Large intestine (tissue), 3 donors: ENCODE measurements at regions not wholly inside any gene's neighbourhood (a gene's known extent, or its start where the extent isn't known, plus 50 kb on each side); places are given as distances from the start of the nearest gene placed in this dataset.
A peak's percentile ranks its signal among the peaks of the same experiment; 100 is the strongest.

Source experiments
- DNase-seq, 2 donors: peaks; one replicate each; pipeline versions ENCODE4 v3.0.0 to v3.0.0-alpha.2; 2013
- H3K27ac ChIP-seq: one replicate; pipeline ENCODE4 v1.5.1; 2013; ENCODE audit warnings: low read length
- H3K27me3 ChIP-seq: 2 replicates; pipeline ENCODE4 v1.6.1; 2013; ENCODE audit warnings: low read length; ENCODE audit not compliant: control insufficient read depth, insufficient read depth
- H3K36me3 ChIP-seq: 2 replicates; pipeline ENCODE4 v1.6.1; 2013; ENCODE audit warnings: low read length; ENCODE audit not compliant: control insufficient read depth, insufficient read depth
- H3K4me1 ChIP-seq: one replicate; pipeline ENCODE4 v1.6.1; 2013; ENCODE audit warnings: low read length; ENCODE audit not compliant: control insufficient read depth, insufficient read depth
- H3K4me3 ChIP-seq: one replicate; pipeline ENCODE4 v1.5.1; 2013; ENCODE audit warnings: low read length
- H3K9me3 ChIP-seq: one replicate; pipeline ENCODE4 v1.6.1; 2013; ENCODE audit warnings: mild to moderate bottlenecking, low read depth, low read length, moderate library complexity; ENCODE audit not compliant: control insufficient read depth
- WGBS: methylation state at CpG from one replicate; pipeline ENCODE4 v1.1.5; 2013; ENCODE audit warnings: low lambda C conversion rate; ENCODE audit not compliant: insufficient coverage; 5-methylcytosine and 5-hydroxymethylcytosine counted together

DNA sequence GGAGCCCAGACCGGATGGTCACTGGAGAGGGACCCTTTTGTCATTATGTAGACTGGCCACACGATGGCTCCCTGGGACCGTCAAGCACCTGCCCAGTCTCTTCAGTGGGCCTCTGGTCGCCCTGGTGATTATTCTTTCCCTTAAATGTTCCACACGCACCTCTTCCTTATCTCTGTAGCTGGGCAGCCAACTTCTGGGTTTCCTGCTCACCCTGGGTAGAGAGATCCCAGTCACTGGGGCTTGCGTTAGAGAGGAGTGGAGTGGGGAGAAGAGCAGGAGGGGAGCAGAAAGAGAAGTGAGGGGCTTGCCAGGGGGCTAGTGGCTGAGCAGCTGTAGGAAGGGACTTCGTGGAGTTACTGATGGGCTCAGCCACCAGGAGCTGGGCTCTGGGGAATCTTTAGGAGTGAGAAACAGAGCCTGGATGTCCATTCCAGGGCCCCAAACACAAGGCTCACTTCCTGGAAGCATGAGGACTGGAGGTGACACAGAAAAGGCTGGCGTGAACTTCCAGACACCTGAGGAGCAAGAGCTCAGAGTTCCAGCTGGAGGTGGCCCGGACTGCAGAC, 150.1 kb downstream of the DHX35 start:
- H3K27ac ChIP-seq, result no peak overlapping the region
- no peaks in the 10 kb centered on the region for H3K4me1 ChIP-seq
- H3K4me3 ChIP-seq, result no peak overlapping the region
- 0% methylated on average over 2 of the region's 9 CpGs for WGBS
- no peaks in the 10 kb centered on the region for H3K9me3 ChIP-seq
- DNase-seq, result peak; percentile 7 to 14
- H3K27me3 ChIP-seq, result peaks cover 30% of the 10 kb centered on the region
- no peaks in the 10 kb centered on the region for H3K36me3 ChIP-seq

DNA sequence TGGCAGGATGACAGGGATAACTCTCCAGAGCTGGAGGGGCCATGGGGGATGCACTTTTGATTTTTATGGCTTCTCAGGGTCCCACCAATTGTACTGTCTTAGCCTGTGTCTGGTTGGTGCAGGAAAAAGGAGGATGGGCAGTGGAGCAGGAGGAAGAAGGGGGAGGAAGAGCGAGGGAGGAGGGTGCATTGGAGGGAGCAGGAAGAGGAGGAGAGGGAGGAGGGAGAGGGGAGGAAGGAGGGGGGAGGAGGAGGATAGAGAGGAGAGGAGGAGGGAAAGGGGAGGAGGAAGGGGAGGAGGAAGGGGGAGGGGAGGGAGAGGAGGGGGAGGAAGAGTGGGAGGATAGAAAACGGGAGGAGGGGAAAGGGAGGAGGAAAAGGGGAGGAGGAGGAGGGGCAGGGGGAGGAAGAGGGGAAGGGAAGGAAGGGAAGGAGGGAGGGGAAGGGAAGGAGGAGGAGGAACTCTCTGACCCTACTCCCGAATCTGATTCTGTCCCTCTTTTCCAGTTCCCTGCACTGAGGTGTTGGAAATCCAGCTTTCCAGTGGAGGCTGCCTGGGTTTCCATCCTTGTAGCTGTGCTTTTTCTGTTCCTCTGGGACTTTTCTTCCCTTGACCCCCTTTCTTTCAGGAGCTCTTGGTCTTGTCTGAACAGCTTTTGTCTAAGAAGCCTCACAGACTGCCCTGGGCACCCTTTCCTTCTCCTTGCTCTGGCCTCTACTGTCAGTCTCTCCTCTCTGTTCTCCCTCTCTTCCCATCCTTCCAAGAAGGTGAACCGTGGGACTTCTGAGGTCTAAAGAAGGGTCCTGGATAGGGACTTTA, 149.4 kb downstream of the DHX35 start:
- H3K27ac ChIP-seq, result no peak overlapping the region
- no peak overlapping the region for H3K4me3 ChIP-seq
- H3K4me1 ChIP-seq, result no peaks in the 10 kb centered on the region
- DNase-seq, result peak in 1 of 2 donors; percentile 1
- no peaks in the 10 kb centered on the region for H3K36me3 ChIP-seq
- H3K27me3 ChIP-seq, result peaks cover 34% of the 10 kb centered on the region
- 25% methylated on average over 1 of the region's 4 CpGs for WGBS
- H3K9me3 ChIP-seq, result no peaks in the 10 kb centered on the region

DNA sequence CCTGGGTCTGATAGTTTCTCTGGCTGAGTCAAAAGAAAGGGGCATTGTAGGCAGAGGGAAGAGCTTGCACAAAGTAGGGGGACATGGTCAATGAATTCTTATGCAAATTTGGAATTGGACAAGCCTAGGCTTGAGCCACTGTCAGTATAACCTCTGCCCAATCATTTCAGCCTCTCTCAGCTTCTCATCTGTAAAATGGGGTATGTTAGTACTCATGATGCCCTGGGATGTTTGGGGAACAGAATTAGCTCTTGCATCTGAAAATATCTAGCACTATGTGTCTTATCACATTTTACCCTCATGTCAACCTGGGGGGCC, 148.6 kb downstream of the DHX35 start:
- DNase-seq, result no peak
- no peaks in the 10 kb centered on the region for H3K9me3 ChIP-seq
- no peak overlapping the region for H3K4me3 ChIP-seq
- peaks cover 34% of the 10 kb centered on the region for H3K27me3 ChIP-seq
- no peak overlapping the region for H3K27ac ChIP-seq
- H3K36me3 ChIP-seq, result no peaks in the 10 kb centered on the region
- no peaks in the 10 kb centered on the region for H3K4me1 ChIP-seq

DNA sequence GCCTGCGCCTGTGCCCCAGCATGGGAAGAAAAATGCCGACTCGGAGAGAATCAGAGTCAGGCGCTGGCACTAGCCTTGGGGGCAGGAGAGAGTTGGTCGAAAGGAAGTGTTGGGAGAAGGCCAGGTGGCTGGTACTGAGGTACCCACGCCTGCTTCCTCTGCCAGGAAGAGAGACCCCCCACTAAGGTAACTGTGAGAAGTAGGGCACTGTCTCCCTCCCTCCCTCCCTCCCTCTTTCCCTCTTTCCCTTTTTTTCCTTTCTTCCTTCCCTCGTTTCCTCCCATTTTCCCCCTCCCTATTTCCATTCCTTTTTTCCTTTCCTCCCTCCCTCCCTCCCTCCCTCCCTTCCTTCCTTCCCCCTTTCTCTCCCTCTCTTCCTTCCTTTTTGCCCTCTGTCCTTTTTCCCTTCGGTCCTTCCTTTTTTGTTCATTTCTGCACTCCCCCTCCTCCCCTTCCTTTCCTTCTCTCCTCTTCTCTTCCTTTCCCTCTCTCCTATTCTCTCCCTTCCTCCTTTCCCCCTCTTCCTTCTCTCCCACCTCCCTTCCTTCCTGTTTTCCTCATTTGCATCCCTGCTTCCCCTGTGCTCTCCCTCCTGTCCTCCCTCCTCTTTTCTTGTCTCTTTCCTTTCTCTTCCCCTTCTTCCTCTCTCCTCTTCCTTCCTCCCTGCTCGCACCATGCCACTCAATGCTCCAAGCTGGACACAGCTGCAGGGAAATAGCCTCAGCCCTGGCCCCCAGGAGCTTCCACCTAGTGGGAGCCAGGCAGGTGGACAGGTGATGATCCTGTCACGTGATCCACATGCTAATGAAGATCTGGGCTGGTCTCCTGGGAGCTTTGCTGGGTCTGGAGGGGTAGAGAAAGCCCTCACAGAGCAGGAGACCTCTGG, 148.0 kb downstream of the DHX35 start:
- no peaks in the 10 kb centered on the region for H3K9me3 ChIP-seq
- no peaks in the 10 kb centered on the region for H3K36me3 ChIP-seq
- no peak overlapping the region for H3K4me3 ChIP-seq
- H3K27me3 ChIP-seq, result peaks cover 34% of the 10 kb centered on the region
- DNase-seq, result no peak
- no peak overlapping the region for H3K27ac ChIP-seq
- WGBS, result 93% methylated on average over 2 of the region's 10 CpGs
- no peaks in the 10 kb centered on the region for H3K4me1 ChIP-seq

DNA sequence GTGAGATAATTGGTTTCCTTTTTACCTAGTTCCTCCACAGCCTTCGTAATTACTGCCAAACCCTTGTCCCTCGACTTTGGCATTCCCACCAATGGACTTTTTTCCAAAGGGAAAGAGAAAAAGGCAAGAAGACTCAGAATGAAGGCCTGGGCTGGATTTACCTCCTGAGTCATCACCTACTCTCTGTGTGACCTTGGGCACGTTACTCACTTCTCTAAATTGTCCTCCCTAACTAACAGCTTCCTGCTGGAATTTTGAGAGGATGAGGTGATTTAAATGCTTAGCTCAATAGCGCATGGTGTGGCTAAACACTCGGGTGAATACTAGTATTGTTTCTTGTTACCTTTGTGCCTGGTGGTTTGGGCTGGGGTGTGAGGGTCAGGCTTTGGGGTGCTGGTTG, 146.6 kb downstream of the DHX35 start:
- H3K9me3 ChIP-seq, result no peaks in the 10 kb centered on the region
- H3K27me3 ChIP-seq, result peaks cover 34% of the 10 kb centered on the region
- H3K4me3 ChIP-seq, result no peak overlapping the region
- 76% methylated on average over 2 of the region's 5 CpGs for WGBS
- DNase-seq, result no peak
- H3K36me3 ChIP-seq, result no peaks in the 10 kb centered on the region
- no peaks in the 10 kb centered on the region for H3K4me1 ChIP-seq
- H3K27ac ChIP-seq, result no peak overlapping the region

DNA sequence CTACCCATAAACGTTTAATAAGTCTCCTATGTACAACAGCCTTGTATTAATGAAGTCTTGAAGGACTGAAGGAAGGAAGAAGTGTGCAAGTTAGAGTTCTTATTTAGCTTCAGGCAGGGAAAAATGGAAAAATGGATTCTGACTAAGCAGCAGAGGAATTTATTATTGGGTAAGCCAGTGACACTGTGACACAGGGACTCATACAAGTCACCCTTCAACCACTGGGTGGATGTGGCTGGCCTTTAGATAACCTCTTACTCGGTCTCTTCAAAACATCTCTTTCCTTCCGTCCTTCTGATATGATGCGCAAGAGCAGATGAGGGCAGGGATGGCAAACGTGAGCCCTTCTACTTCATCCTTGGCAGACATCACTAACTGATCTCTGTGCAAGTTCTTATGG, 145.6 kb downstream of the DHX35 start:
- no peak for DNase-seq
- no peaks in the 10 kb centered on the region for H3K36me3 ChIP-seq
- no peak overlapping the region for H3K4me3 ChIP-seq
- H3K4me1 ChIP-seq, result no peaks in the 10 kb centered on the region
- no peaks in the 10 kb centered on the region for H3K9me3 ChIP-seq
- H3K27me3 ChIP-seq, result peaks cover 34% of the 10 kb centered on the region
- no peak overlapping the region for H3K27ac ChIP-seq
- 86% methylated on average over 1 of the region's 5 CpGs for whole genome bisulfite sequencing

DNA sequence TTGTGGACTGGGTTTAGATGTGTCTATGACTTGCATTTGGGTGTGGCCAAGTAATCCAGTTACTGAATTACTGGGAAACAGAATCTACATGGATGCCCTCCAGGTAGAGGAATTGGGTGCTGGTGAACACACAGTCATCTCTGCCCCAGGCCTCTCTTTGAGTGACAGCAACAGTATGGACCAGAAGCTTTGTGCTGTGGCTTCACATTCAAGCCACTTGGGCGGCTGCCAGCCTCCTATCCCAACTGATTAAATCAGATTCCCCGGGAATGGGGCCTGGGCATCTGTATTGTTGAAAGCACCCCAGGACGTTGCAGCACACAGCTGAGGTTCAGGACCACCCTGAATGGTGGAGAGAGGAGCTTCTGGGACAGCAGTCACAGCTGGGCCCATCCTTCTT, 144.6 kb downstream of the DHX35 start:
- DNase-seq, result no peak
- H3K27ac ChIP-seq, result no peak overlapping the region
- no peaks in the 10 kb centered on the region for H3K36me3 ChIP-seq
- no CpG with 5 or more reads among the region's 3 CpGs for WGBS
- no peaks in the 10 kb centered on the region for H3K4me1 ChIP-seq
- peaks cover 30% of the 10 kb centered on the region for H3K27me3 ChIP-seq
- H3K4me3 ChIP-seq, result no peak overlapping the region
- H3K9me3 ChIP-seq, result no peaks in the 10 kb centered on the region

DNA sequence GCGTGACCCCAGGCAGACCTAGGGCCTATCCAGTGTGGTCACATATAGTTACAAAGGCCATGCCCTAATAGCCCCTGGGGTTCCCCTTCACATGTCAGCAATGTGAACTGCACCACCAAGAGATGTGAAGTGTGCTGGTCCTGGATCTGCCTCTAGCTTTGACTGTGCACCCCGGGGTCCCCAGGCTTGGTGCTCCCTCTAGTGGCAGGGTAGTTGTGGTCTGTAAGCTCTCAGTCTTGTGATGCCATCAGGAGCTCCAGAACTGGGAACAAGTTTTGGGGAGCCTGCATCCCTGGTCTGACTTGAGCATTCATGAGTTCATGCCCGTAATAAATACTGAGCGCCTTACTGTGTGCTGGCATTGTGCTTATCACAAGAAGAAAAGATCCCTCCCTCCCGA, 143.4 kb downstream of the DHX35 start:
- Histone ChIP-seq H3K36me3 (no peaks in the 10 kb centered on the region), H3K9me3 (no peaks in the 10 kb centered on the region), H3K4me1 (no peaks in the 10 kb centered on the region), H3K27ac (no peak overlapping the region), H3K4me3 (no peak overlapping the region), H3K27me3 (peaks cover 27% of the 10 kb centered on the region)
- DNase-seq, result no peak
- WGBS, result 100% methylated on average over 2 of the region's 5 CpGs

DNA sequence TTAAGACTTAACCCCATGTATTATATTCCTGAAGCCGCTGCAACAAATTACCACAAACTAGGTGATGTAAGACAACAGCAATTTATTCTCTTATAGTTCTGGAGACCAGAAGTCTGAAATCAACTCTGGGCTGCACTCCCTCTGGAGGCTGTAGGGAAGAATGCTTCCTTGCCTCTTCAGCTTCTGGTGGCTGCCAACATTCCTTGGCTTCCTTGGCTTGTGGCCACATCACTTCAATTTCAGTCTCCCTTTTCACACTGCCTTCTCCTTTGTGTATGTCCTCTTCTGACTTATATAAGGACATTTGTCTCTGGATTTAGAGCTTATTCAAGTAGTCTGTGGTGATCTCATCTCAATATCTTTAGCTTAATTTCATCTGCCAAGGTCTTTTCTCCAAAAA, 141.6 kb downstream of the DHX35 start:
- no peaks in the 10 kb centered on the region for H3K4me1 ChIP-seq
- peaks cover 15% of the 10 kb centered on the region for H3K27me3 ChIP-seq
- no peaks in the 10 kb centered on the region for H3K36me3 ChIP-seq
- no peaks in the 10 kb centered on the region for H3K9me3 ChIP-seq
- WGBS, result no CpG with 5 or more reads among the region's 1 CpG
- no peak overlapping the region for H3K4me3 ChIP-seq
- no peak overlapping the region for H3K27ac ChIP-seq
- DNase-seq, result no peak

DNA sequence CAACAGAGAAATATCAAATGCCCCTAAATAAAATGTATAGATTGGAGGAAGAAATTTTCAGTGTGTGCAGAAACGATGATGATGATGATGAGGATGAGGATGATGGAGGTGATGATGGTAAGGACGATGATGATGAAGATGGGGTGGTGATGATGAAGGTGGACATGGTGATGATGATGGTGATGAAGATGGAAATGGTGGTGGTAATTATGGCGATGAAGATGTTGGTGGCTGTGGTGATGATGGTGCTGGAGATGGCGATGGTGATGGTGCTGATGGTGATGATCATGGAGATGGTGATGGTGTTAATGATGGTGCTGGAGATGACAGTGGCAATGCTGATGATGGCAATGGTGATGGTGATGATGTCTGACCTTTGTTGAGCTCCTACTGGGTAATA, 141.2 kb downstream of the DHX35 start:
- no peaks in the 10 kb centered on the region for H3K9me3 ChIP-seq
- no peak for DNase-seq
- H3K27ac ChIP-seq, result no peak overlapping the region
- no peak overlapping the region for H3K4me3 ChIP-seq
- no peaks in the 10 kb centered on the region for H3K36me3 ChIP-seq
- 100% methylated on average over 2 of the region's 4 CpGs for WGBS
- H3K4me1 ChIP-seq, result no peaks in the 10 kb centered on the region
- H3K27me3 ChIP-seq, result peaks cover 12% of the 10 kb centered on the region
